Glutamatergic neuron (in vitro differentiated cells): ENCODE measurements at regions not wholly inside any gene's neighbourhood (a gene's known extent, or its start where the extent isn't known, plus 50 kb on each side); places are given as distances from the start of the nearest gene placed in this dataset.

Source experiments
- DNase-seq: peaks from one replicate; pipeline ENCODE4 v3.0.0; 2022
- H3K27ac Mint-ChIP-seq: one replicate; pipeline ENCODE4 v1.8.0; 2020; ENCODE audit warnings: mild to moderate bottlenecking, mixed read lengths, inconsistent platforms; ENCODE audit not compliant: unreplicated experiment
- H3K27me3 Mint-ChIP-seq: one replicate; pipeline ENCODE4 v1.8.0; 2020; ENCODE audit warnings: mild to moderate bottlenecking, moderate library complexity, mixed read lengths, inconsistent platforms; ENCODE audit not compliant: unreplicated experiment
- H3K36me3 Mint-ChIP-seq: one replicate; pipeline ENCODE4 v1.8.0; 2020; ENCODE audit warnings: mild to moderate bottlenecking, mixed read lengths, inconsistent platforms; ENCODE audit not compliant: unreplicated experiment
- H3K4me1 Mint-ChIP-seq: one replicate; pipeline ENCODE4 v1.8.0; 2020; ENCODE audit warnings: mild to moderate bottlenecking, low read depth, mixed read lengths, inconsistent platforms; ENCODE audit not compliant: unreplicated experiment
- H3K4me3 Mint-ChIP-seq: one replicate; pipeline ENCODE4 v1.8.0; 2020; ENCODE audit warnings: mild to moderate bottlenecking, mixed read lengths, inconsistent platforms; ENCODE audit not compliant: unreplicated experiment
- H3K9me3 Mint-ChIP-seq: one replicate; pipeline ENCODE4 v1.8.0; 2020; ENCODE audit warnings: mild to moderate bottlenecking, moderate library complexity, mixed read lengths, inconsistent platforms; ENCODE audit not compliant: unreplicated experiment
- TF ChIP-seq, protein P1 (sequence below): fragments of 200-600 bp; sonication (generic); IDR thresholded peaks from one replicate; pipeline ENCODE4 v1.5.0; 2021; ENCODE audit not compliant: partially characterized antibody, unreplicated experiment

DNA sequence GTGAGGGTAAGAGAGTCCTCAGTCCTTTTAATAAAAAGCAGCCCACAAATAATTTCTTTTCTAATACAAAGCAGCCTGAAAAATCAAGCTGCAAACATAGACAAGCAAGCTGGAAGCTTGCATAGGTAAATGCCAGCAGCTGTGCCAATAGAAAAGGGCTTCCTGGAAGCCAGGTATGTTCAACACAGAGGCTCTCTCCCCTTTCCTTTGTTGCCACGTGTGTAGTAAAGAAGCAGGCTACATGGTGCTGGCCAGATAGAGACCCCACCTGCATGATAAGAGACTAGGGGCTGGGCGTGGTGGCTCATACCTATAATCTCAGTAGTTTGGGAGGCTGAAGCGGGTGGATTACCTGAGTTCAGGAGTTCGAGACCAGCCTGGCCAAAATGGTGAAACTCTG, 50.1 kb upstream of the ERRFI1 start:
- H3K9me3 Mint-ChIP-seq, result no peaks in the 10 kb centered on the region
- H3K27me3 Mint-ChIP-seq, result peaks cover 7% of the 10 kb centered on the region
- H3K4me1 Mint-ChIP-seq, result peaks cover 9% of the 10 kb centered on the region
- TF ChIP-seq, protein P1, sequence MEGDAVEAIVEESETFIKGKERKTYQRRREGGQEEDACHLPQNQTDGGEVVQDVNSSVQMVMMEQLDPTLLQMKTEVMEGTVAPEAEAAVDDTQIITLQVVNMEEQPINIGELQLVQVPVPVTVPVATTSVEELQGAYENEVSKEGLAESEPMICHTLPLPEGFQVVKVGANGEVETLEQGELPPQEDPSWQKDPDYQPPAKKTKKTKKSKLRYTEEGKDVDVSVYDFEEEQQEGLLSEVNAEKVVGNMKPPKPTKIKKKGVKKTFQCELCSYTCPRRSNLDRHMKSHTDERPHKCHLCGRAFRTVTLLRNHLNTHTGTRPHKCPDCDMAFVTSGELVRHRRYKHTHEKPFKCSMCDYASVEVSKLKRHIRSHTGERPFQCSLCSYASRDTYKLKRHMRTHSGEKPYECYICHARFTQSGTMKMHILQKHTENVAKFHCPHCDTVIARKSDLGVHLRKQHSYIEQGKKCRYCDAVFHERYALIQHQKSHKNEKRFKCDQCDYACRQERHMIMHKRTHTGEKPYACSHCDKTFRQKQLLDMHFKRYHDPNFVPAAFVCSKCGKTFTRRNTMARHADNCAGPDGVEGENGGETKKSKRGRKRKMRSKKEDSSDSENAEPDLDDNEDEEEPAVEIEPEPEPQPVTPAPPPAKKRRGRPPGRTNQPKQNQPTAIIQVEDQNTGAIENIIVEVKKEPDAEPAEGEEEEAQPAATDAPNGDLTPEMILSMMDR, result no peak
- no peak for DNase-seq
- no peak overlapping the region for H3K27ac Mint-ChIP-seq
- no peak overlapping the region for H3K4me3 Mint-ChIP-seq
- H3K36me3 Mint-ChIP-seq, result no peaks in the 10 kb centered on the region
